Left forelimb (tissue), 1 donor: ENCODE measurements at regions not wholly inside any gene's neighbourhood (a gene's known extent, or its start where the extent isn't known, plus 50 kb on each side); places are given as distances from the start of the nearest gene placed in this dataset.

Source experiments
- DNase-seq: peaks from one replicate; pipeline ENCODE4 v3.0.0-alpha.2; 2018; ENCODE audit warnings: low spot score

DNA sequence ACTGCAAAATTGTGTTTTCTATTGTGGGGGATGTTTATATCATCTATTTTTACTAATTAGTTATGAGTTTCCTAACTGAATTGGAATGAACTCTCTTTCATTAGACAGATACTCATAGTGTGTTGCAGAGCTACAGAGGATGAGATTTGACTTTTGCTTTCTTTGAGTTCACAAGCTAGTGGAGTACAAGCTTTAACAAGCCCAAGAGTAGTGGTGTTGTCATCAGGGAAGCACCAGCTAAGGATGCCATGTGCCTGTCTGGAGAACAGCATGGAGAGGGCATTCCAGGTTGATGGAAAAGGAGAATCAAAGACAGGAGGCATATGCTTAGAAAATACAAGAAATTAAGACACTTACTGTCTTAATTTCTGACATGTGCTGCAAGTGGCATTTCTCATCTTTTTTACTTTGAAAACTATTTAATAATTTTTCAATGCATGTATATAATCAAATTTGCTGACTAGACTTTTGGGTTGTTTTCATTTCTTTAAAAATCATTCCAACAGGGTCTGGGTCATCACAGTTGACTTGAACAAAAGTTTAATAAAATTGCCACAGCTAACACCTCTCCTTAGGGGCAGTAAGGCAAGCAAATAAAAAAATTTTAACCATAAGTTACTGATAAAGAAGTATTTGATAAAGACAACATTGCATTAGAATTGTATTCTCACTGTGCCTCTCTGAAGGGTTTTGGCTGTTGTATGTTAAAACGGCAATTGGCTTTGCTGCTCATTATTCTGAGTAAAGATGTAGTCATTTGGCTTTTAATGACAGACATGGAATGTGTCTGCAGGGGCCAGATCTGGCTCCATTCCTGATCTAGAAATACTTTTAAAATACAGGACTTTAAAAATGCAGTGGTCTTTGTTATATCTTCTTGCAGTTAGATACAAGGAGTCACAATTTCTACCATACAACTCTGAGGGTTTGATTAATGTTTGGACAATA lies 323.7 kb upstream of the CDH11 start:
- DNase-seq: no peak

DNA sequence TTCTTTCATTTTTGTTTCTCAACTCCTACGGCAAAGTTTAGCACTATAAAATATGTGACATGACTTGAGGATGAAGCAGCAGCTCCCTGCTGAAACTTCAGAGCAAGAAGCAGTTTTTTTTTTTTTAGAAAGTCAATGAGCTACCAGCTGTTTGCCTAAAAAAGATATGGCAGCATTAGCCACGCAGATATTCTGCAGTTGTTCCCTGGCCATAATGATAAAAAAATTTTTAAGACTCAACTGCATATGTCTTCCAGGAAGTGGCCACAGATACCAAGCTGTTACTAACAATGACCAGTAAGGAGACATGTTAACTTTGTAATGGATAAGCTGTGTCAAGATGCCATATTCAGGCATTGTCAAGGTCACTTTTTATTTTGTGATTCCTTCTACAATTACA lies 319.6 kb upstream of the CDH11 start:
- DNase-seq: no peak

DNA sequence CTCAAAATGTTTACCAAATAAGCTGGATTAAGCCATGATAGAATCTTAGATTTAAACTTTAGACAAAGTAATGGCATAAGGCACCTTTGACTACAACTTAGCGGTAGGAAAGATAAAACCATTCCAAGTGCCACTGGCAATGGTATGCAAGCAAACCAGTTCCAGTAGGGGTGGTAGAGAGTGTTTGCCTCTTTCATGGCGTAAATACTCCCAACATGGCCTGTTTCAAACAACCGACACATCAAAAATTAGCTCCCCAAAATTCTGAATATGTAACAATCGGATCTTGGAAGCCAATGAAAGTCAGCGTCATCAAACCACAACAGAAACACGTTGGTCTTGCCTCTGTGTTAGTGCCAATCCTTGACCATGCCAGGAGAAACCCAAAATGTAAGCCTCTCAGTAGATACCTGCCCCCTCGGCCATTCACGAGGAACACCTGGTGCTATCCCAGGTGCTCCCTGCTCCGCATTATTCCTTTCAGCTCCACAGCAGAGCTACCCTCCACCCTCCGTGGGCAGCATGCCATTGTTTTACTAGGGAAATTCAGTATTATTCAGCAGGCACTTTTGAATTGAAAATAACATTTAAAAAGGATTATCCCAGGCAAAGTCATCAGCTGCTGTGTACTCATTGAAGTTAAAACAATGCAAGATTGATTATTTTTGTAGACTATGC lies 307.8 kb upstream of the CDH11 start:
- no peak for DNase-seq

DNA sequence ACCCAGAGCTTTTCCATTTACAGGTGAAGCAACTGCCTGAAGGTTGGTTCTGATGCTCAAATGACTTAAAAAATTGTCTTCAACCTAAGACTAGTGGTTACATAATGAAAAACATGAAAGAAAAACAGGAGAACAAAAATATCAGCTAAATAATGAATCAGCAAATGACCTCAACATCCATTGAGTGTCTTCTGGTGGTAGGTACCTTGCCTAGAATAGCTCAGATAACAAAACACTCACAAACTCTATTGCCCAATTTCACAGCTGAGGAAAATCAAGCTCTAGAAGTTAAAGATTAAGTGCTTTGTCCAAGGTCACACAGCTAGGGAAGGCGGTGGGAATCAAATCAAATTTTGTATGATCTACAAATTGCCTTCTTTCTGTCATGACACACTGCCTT lies 304.6 kb upstream of the CDH11 start:
- DNase-seq: no peak

DNA sequence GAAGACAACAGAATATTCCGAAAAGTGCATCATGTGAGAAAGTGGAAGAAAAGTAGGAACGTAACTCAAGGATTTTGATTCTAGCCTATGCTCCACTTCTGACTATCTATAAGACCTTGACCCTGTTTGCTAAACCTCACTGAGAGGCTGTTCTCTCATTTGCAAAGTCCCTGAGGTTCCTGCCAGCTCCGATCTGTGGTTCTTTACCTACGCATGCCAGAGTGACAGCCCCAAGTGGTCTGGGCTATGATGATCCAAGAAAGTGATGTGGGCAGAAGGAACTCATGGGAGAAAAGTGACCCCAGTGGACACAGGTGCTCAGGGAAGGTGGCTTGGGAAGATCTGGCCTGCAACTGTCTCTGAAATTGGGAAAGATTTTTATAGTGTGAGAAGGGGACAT lies 301.1 kb upstream of the CDH11 start:
- DNase-seq: no peak

DNA sequence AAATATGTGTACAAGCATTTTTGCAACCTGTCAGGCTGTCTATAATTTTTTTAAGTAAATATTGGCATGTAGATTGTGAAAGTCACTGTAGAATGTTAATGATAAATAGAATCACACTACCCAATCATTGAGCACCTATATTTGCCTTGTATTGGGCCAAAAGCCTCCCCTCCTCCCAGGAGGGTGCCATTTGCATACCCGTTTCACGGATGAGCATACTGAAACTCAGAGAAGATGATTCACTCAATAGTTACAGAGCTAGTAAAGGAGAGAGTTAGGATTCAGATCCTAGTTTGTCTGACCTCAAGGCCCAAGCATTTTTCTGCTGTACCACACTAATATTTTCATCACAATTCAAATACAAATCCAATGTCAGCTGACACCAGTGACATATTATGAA lies 299.7 kb upstream of the CDH11 start:
- DNase-seq: no peak

DNA sequence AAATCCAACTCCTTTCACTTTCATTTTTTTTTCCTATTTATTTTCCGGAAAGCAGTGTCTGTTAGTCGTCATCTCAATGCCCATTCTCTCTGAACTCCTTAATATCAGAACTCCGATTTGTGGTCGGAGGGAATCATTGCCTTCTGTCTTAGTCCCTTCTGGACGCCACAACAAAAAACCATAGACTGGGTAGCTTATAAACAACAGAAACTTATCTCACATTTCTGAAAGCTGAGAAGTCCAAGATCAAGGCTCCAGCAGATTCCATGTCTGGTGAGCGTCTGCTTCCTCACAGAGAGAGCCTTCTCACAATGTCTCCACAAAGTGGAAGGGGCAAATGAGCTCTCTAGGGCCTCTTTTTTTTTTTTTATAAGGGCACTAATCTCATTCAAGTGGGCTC lies 296.6 kb upstream of the CDH11 start:
- no peak for DNase-seq

DNA sequence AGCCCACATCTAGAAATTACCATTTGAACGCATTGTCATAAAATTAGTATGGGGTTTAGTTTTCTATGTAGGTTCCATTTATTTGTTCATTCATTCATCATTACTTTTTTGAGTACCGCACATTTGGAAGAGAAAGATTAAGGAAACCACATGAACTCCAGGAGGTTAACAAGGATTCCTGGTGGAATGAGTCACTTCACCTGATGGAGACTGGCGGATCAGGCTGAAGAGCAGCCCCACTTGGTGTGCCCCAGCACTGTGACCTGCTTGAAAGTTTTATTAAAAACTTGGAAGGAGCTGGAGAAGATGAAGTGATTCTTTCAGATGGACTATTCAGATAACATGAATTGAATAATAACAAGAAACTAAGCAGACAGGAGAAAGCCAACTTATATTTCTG lies 293.6 kb upstream of the CDH11 start:
- DNase-seq: no peak

DNA sequence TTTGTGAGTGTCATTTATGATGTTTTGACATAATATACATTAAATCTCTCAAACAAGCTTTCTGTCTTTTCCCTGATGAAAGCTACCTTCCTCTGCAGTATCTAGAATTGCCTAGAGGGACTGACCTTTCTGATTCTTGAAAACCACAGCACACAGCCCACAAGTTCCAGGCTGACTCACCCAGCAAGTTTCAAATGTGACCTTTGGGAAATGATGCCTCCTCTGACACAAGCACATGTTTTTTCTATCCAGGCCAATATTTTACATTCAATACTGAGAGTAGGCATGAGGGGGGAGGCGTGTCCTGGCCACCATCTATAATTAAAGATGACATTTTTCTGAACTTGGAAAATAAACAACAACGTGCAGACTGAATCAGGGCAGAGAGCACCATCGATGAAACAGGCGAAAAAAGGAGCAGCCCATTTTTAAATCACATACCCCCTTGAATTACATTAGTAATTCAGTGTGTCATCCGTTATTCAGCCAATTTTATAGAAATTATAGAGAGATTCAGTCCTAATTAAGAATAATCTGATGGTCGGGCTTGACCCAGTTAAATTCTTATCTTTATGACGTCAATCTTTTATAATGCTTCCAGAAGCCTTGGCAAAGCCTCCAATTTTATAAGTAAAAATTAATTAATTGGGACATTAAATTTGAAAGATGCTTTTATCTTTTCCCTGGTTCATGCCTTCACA lies 292.6 kb upstream of the CDH11 start:
- no peak for DNase-seq

DNA sequence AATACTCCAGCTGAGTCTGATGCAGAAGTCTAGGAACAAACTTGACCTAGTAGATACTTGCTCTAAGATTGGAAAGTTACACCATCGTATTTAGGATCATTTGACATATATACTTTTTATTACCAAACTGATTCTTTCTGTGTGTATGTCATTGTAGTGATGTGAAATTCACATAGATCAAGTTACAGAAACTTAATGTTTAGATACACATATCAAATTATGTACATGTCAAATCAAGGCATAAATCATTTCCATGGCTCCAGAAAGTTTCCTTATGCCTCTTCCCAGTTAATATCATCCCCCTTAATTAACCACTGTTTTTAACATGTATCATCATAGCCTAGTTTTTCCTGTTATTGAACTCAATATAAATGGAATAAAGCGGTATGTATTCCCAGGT lies 292.0 kb upstream of the CDH11 start:
- DNase-seq: no peak

DNA sequence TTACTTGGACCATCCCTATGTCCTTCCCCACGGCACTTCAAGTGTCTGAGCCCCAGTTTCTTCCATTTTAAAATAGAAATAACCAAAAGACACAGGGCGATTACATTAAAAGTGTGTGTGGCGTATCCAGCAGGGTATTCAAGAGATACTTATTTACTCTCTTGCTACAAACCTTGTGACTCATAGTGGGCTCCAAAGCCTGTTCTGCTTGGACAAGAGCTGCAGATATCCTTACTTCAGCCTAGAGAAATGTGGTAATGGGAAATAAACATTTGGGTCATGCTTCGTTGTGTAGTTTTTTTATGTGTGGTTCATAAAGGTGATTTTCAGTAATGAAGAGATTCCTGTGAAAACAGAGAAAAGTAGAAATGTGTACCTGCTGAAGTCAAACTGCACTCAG lies 288.9 kb upstream of the CDH11 start:
- no peak for DNase-seq

DNA sequence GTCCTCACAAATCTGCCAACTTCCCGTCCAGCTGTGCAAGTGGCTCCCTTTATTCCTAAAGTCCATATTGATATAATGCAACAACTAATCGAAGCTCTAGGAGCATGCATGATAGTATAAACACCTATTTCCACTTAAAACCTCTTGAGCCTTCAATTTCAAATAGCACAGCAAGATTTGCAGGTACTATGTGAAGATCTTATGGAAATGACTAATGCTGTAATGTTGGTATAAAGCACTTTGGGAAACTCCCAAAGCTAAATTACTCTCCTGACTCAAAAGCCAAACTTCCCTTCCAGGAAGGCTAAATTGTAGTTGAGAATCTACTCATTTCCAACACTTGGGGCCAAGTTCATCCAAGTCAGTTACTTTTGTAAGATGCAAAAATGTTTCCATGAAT lies 287.6 kb upstream of the CDH11 start:
- DNase-seq: no peak

DNA sequence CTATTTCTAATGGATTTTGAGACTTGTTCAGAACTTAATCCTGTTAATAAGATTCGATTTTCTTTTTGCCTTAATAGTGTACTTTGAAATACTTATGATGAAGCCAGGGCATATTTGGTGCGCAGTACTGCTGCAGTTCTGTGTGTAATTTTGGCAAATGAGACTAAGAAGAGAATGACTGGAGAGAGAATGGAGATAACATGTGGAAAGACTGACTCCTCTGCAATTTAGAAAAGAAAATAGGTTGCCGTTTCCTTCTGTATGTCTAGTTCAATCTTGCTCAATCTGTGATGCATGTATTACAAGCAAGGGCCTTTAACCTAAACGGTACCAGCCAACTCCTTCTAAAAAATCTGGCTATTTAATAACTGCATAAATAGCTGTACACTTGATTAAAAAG lies 285.1 kb upstream of the CDH11 start:
- DNase-seq: no peak

DNA sequence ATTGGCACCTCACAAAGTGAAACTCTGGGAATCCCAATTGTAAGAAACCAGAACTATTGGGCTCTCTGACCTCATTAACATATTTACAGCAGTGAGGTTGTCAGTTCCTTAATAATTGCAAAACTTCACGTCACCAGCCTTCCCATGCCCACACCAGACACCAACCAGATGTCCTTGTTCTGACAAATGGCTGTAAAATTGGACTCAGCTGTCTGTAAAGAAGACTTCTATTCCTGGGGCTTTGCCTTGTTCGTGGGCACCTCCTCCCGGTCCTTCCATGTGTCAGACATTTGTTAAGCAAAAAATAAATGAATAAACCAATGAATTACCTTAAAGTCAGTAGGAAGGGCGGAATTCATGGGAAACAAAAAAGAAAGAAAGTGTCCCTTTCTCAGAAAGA lies 284.3 kb upstream of the CDH11 start:
- no peak for DNase-seq

DNA sequence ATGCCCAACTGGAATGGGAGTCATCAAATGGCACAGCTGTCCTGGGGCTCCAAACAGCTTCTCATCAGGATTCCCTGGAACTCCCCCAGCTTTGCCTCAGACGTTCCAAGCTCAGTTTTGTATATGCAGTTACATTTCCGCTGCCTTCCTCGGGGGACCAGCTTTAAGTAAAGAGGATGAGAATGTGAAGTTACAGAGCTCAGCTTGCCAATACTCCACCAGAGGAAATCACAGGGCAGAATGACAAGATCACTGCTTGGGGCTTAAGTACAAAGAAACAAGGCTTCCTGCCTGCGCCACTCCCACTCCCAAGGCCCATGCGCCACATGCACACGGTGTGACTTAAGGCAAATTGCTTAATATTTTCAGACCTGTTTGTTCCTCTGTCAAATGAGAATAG lies 272.4 kb upstream of the CDH11 start:
- no peak for DNase-seq

DNA sequence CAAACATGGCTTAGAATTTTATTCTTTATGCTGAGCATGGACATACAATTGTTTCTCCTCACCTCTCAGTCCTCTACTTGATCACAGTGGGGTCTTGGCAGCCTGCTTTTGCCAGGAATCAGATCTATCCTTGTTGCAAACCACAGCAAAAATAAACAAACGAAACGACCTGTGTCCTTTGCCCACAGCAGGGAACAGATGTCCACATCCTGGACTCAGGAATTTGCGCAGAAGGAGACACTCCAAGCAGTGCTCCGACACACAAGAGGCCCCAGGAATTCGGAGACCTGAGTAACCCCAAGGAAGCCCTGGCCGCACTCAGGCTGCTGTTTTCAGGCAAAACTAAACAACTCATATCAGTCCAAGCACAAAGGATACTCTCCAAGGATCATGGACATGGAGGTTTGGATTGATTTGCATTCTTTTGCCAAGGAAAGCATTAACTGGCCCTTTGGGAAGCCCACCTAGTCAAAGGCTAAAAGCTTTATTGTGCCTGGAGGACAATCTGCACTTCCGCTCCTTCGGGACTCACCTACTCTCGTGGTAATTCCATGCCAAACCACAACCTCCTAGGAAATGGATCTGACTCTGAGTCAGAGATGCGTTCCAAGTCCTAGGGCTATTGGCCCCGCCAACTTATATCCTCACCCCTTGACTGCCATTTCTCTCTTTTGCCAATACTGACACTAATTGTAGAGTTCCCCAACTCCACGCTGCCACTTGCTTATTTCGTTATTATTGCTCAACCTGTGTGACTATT lies 271.1 kb upstream of the CDH11 start:
- no peak for DNase-seq

DNA sequence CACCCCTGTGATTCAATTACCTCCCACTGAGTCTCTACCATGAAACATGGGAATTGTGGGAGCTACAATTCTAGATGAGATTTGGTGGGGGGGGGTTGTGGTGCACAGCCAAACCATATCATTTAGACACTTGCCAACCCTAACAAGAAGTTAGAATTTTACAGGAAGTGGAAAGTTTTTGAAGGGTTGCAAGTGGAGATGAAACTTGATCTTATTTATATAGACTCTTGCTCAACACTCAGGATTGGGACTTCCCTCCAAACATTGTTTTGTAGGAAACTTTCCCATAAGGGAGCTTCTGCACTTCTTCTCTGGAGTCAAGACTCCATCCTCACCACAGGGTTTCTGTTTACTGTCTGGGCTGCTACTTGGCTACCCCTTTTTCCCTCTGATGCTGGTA lies 266.7 kb upstream of the CDH11 start:
- no peak for DNase-seq

DNA sequence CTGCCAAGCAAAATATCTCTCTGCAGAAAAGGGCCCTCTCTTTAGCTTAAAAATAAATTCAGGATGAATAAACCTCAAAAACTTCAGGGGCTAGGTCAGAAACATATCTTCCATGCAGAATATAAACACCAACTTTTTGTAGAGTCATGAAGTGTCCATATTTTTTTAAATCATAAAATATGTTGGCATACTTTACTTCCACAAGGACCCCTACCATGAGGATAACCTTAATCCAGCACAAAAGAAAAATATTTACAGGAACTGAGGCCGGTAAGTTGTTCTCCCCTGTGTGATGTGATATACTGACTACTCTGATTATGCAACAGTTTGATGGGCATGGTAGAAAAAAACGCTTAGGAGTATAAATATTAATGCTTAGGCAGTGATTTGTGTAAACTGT lies 264.8 kb upstream of the CDH11 start:
- no peak for DNase-seq

DNA sequence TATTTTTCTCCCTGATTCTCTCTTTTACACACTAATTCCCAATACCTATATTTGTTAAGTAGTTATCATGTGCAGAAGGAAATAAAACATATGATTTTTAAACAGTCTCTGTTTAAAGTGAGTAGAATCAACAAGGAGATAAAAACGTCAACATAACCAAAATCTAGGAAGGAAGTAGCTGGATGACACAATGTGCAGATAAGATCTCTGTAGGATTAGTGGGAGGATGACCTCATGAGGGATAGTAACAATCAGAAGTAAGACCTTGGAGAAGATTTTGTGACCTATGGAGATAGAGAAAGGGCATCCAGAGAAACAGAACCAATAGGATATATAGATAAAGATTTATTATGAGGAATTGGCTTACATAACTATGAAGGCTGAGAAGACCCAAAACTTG lies 262.6 kb upstream of the CDH11 start:
- DNase-seq: no peak

DNA sequence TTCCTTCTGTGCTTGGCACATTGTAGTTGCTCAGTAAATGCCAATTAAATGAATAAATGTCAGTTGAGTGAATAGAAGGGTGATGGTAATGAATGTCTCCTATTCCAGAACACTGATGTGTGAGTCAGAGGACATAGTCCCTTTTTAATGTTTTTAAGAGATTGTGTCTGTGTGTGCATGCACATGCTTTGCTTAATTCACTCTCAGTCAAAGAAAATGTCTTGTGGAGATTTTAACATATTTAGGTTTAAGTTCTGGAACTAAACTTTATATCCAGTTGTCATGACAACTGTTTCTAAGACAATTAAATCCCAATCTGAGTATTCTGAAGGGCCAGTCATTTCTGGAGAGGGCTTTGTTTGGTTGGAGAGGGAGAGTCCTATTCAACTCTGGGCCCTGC lies 255.3 kb upstream of the CDH11 start:
- DNase-seq: no peak

DNA sequence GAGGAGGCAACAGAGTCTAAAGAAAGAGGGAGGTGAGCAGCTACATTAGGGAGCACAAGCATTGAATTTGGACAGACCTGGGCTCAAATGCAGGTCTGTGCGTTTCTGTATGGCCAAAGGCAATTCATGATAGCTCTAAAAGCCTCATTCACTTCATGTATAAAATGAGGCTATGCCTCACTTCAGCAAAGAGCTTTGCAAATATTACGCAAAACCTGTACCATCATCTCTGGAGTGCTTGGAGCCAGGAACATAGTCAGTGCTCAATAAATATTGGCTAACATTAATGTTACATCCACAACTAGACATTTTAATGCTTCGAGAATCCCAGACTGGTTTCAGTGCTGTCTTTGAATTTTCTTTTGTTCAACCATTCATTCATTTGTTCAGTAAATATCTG lies 254.7 kb upstream of the CDH11 start:
- no peak for DNase-seq

DNA sequence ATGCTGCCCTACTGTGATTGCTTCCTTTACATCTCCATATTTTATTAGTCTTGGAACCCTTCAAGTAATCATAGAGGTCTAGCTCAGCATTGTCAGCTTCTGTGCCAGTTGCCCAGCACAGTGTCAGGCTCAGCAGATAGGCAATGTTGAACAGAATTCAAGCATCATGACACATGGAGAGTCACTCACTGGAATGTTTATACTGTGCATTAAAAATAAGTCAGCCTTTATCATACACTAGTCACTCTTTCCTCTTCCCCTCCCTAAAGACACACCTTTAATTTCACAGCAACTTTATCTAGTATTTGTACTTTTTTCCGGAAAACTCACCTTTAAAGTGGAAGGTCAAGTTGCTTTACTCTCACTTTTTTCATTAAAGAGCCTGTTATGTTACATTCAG lies 253.8 kb upstream of the CDH11 start:
- no peak for DNase-seq
